GM10266 (cell line): ENCODE measurements at regions not wholly inside any gene's neighbourhood (a gene's known extent, or its start where the extent isn't known, plus 50 kb on each side); places are given as distances from the start of the nearest gene placed in this dataset.

Source experiments
- DNase-seq: peaks from one replicate; pipeline ENCODE4 v3.0.0; 2012; ENCODE audit errors: extremely low spot score
- TF ChIP-seq, protein P1 (sequence below): IDR thresholded peaks from 2 replicates; pipeline ENCODE4 v1.5.1; 2012; ENCODE audit warnings: mild to moderate bottlenecking, low read depth; ENCODE audit not compliant: control insufficient read depth, insufficient read depth; ENCODE audit errors: missing control alignments

DNA sequence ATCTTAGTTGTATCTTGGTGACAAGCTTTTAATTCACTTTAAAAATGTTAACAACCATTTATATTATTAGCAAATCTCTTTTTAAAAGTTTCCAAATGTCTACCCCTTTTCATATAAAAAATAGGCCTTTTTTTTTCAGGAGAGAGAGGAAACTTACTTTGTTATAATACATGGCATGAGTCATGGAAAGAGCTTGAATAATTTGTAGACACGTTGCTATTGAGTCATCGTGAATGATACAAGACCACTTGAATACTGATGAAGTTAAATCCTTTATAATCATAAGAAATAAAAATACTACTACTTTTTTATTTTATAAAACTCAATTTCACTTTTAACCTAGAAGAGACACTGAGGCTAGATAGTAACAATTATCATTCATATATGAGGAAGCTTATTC is 70.3 kb upstream of the BBX start:
- DNase-seq: no peak
- TF ChIP-seq, protein P1, sequence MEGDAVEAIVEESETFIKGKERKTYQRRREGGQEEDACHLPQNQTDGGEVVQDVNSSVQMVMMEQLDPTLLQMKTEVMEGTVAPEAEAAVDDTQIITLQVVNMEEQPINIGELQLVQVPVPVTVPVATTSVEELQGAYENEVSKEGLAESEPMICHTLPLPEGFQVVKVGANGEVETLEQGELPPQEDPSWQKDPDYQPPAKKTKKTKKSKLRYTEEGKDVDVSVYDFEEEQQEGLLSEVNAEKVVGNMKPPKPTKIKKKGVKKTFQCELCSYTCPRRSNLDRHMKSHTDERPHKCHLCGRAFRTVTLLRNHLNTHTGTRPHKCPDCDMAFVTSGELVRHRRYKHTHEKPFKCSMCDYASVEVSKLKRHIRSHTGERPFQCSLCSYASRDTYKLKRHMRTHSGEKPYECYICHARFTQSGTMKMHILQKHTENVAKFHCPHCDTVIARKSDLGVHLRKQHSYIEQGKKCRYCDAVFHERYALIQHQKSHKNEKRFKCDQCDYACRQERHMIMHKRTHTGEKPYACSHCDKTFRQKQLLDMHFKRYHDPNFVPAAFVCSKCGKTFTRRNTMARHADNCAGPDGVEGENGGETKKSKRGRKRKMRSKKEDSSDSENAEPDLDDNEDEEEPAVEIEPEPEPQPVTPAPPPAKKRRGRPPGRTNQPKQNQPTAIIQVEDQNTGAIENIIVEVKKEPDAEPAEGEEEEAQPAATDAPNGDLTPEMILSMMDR: no peak

DNA sequence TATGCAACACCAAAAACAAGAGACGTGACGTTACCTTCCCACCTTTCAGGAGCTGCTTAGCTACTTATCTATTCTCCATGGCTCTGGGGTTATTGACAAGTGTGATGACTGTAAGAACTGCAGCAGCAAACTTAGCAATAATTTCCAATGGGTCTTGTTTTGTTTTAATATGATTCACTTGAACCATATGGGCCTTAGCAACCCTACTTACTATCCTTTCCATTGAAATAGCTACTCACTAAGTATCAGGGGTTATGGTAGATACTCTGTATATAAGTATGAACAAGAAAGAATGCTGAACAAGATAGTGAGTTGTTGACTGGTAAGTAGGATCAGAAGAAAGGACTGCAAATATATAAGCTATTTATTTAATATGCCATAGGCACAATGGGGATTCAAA is 69.3 kb upstream of the BBX start:
- TF ChIP-seq, protein P1: no peak
- no peak for DNase-seq

DNA sequence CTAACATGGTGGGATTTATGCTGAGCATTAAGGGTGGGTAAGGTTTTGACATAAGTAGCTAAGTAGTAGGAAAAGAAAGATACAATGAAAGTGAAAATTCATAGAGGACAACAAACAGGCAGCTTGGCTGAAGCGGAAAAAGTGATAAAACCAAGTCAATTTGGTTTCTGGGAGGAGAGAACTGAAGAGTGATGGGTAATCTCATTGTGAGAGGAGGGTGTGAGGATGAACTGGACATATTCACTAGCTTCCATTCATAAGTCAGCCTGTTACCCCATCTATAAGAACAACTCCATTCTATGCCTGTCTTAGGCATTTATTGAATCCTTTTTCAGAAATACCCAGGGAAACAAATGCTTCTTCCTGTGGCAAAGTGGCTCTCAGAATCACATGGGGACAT is 67.1 kb upstream of the BBX start:
- TF ChIP-seq, protein P1: no peak
- no peak for DNase-seq

DNA sequence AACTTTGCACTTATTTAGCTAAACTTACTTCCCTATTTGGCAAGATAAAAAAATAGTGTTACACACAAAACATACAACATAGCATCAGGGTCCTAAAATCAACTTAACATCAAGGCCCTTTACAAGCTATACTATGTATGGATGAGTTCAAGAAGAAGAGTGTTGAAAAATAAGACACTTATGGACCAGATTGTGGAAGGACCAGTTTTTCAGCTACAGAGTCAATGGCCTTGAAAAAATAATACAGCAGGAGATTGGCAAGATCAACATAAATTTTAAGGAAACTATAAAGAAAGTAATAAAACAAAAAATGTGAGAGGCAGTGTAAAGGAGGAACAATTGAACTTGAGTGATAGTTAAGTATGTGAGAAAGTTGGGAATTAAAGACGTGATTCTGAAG is 66.3 kb upstream of the BBX start:
- TF ChIP-seq, protein P1: no peak

DNA sequence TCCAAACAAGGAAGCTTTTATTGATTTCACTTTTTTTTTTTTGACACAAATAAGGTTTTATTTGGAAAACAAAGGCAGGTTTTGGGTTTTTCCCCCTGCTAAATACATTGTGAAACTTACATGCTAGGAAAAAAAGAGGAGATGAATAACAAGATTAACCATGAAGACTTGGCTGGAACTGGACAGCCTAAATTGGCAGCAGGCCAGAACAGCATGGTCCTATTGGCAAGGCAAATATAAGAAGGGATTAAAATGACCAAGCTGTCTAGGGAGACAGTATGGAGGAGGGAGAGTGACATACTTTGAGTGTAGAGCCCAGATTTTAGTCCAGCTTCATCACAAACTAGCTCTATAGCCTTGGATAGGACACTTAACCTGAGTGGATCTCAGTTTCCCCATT is 63.9 kb upstream of the BBX start:
- TF ChIP-seq, protein P1: no peak
- no peak for DNase-seq

More for the DNA sequence above, 66.3 kb upstream of the BBX start:
- no peak for DNase-seq

DNA sequence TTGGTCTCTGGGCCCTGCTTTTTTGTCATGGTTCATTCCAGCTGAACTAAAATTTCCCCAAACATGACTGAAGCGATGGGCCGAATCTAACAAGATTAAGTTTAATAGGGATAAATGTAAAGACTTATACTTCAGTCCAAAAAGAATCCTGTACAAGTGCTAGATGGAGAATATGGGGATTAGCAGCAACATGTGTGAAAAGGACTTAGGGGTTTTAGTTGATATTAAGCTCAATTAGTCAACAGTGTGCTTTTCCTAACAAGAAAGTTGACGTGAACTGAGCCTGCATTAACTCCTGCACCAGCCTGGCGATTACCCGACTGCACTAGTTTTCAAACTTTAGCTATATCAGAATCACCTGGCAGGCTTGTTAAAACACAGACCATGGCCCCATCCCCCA is 61.0 kb upstream of the BBX start:
- TF ChIP-seq, protein P1: no peak
- no peak for DNase-seq

DNA sequence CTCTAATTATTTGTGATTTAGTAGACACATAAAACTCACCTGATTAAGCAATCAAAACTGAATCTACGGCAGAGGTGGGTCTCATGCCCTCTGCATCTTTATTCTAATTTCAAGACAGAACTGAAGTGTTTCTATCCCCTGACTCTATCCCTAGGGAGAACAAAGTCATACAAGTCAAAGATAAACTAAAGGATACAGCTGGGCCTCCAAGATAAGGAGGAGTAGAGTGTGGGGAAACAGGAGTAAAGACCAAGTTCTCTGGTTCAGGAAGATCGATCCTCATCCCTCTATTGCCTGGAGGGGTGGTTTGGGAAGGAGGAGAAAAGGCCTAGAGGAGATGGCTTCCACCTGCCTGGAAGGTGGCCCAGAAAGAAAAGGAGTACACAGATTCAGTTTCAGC is 58.7 kb upstream of the BBX start:
- TF ChIP-seq, protein P1: no peak
- DNase-seq: no peak
